NCI-H510A (cell line): ENCODE measurements at regions not wholly inside any gene's neighbourhood (a gene's known extent, or its start where the extent isn't known, plus 50 kb on each side); places are given as distances from the start of the nearest gene placed in this dataset.

Source experiments
- DNase-seq: peaks from one replicate; lab custom pipeline; 2025; lab: John Stamatoyannopoulos, UW

GRCh38 chr12:91793676-91794075 lies 352.0 kb downstream of the BTG1 start:
- no peak for DNase-seq

- DNase-seq, result no peak
Measured at GRCh38 chr12:91792597-91792996, 353.0 kb downstream of the BTG1 start.

DNA sequence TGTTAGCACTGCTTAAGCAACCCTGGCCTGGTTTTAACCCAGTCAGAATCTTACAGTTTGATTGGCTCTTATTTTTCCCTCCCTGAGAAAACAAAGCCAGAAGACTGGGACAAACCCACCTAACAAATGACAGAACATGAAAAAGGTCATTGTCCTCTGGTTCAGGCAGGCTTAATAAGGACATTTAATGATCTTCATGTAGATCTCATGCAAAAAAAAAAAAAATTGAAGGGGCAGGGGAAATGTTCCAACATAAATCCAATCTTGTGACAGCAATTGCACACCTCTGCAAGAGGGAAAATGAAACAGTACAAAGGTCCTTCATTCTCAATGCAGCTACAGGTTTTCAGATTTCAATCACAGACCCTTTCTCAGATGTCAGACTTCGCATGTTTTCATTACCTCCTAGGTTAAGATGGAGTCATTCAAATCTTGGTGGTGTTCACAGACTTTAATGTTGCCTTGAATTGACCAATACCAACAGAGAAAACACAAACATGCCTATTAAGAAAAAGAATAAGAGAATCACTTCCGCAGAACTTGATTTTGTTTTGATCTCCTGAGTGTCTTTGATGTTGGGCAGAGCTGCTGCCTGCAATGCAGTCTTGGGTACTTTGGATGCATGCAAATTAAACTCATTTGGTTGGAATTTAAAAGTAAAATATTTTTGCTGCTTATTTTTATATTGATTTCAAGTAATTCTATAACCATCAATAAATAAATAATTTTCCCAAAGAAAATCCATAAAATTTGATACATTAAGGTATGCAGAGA lies 359.0 kb downstream of the BTG1 start:
- no peak for DNase-seq

- DNase-seq, result no peak
Measured at GRCh38 chr12:91785655-91786498, 359.8 kb downstream of the BTG1 start.

DNA sequence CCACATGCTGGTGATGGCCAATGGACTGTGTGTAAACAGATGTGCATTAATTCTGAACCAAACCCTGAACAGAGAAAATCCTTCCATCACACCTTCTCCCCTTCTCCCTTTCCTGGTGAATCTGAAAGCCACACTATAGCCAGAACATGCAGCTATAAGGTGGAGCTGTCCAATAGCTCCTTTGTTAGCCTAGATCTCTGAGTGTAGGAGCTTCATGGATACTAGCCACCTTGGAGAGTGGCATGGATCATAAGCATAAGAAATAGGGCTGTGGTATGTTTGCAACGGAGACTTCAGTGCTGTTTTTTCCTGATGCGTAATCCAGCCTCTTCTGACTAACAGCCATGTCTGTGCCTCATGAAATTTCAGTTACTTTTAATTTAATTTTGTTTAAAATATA lies 364.5 kb downstream of the BTG1 start:
- no peak for DNase-seq

DNA sequence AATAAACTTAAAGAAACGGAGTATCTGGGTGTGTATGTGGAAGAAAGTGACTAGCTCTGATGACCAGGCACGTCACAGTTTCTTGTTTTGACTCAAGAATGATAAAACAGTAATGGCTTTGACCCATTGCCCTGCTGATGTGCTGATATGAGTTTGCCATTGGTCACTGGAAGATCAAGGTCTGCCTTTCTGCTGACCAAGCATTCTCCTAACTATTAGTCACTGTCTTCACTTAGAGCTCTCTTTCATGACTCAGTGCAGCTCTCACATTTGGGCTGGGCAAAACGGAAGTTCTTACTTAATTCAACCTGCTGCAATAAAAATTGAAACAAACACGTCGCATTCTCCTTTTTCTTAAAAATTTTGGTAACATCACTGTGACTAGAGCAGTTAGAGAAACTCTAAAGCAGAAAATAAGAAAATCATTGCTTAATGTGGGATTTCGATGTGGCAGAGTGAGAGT lies 366.7 kb downstream of the BTG1 start:
- DNase-seq, result no peak

- DNase-seq, result no peak
Measured at GRCh38 chr12:91778091-91778832, 367.4 kb downstream of the BTG1 start.

DNA sequence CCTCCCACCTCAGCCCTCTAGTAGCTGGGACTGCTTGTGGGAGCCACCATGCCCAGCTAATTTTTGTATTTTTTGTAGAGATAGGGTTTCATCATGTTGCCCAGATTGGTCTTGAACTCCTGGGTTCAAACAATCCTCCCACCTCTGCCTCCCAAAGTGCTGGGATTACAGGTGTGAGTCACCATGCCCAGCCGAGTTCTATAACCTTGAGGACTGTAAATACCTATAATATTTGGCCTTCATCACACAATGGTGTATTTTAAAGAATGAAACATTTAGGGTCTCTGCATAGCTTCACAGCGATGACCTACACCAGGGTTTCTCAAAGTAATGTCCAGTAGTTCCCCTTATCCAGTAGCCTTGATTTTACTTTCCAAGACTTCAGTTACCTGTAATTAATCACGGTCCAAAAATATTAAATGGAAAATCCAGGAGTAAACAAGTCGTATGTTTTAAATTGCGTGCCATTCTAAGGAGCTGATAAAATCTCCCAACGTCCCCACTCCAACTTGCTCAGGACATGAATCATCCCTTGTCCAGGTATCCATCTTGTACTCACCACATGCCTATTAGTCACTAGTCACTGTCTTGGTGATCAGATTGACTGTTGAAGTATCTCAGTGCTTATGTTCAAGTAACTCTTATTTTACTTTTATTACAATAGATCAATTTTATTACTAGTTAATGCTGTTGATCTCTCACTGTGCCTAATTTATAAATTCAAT lies 368.2 kb downstream of the BTG1 start:
- DNase-seq, result no peak

- no peak for DNase-seq
Measured at GRCh38 chr12:91774434-91774921, 371.2 kb downstream of the BTG1 start.

DNA sequence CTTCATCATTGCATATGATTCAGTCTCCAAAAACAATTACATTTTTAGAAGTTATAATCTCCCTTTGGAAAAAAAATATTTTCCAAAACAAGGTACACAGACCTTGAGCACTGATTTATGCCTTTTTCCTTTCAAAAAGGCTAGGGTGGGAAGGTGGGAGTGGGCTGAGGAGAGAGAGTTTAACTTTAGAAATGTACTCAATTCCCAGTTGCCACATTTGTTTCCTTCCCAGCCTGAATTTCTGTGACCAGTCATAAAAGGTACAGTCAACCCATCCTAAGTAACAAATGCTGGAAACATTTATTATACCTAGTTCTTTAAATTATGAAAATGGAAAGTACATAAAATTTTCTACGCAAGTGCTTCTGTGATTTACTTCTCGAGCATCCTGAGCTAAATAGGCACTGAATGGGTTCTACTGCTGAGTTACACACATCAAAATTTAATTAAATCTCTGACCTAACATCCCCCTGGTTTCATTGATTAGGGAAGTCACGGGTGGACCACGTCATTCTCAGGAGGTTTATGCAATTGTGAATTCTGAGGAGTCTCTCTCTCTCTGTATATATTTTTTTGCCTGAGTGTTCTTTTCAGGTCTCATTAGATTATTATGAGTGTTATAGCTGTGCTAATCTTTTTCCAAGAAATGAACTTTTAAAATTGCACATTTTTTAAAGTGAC lies 371.8 kb downstream of the BTG1 start:
- DNase-seq, result no peak

- no peak for DNase-seq
Measured at GRCh38 chr12:91772411-91772810, 373.2 kb downstream of the BTG1 start.

DNA sequence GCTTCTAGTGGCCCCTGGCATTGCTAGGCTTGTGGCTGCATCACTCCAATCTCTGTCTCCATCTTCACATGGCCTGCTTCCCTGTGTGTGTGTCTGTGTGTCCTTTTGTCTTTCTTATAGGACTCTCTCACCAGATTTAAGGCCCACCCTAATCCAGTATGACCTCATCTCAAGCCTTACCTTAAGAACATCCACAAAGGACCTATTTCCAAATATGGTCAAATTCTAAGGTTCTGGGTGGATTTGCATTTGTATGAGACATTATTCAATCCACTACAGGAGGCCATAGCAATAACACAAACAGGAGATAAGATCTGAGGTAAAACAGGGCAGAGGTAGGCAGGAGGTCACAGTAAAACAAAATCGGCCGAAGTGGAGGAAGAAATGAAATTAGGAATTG lies 375.9 kb downstream of the BTG1 start:
- DNase-seq, result no peak

DNA sequence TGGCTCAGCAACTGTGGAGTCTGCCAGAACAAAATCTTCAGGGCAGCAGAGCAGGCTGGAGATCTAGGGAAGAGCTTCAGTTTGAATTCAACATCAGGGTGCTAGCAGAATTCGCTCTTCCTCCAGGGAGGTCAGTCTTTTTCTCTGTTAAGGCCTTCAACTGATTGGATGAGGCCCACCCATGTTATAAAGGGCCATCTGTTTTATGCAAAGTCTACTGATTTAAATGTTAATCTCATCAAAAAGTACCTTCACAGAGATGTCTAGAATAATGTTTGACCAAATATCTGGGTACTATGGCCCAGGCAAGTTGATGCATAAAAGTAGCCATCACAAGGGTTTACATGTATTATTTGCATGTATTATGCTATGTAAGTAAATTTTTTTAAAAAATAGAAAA lies 378.4 kb downstream of the BTG1 start:
- no peak for DNase-seq

DNA sequence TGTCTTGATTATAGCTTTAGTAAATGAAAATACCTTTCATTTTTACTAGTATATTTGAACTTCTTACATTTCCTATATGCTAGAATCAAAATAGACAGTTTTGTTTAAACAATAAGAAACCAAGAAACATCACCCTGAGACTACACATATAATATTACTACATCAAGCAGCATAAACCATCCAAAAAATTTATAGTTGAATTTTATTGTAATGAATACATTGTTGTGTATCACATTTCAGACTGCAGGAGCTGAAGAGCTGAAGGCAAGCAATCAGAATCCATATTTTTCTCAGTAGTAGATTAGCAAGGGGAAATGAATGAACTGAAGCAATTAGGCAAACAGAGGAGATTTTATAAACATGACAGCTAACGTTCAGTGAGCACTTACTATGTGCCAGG lies 379.2 kb downstream of the BTG1 start:
- DNase-seq, result no peak

GRCh38 chr12:91763654-91764370 lies 381.8 kb downstream of the BTG1 start:
- no peak for DNase-seq

- DNase-seq, result no peak
Measured at GRCh38 chr12:91753649-91754048, 392.0 kb downstream of the BTG1 start.

- DNase-seq, result no peak
Measured at GRCh38 chr12:91746976-91747375, 398.7 kb downstream of the BTG1 start.

- DNase-seq, result no peak
Measured at GRCh38 chr12:91744597-91744996, 401.0 kb downstream of the BTG1 start.

DNA sequence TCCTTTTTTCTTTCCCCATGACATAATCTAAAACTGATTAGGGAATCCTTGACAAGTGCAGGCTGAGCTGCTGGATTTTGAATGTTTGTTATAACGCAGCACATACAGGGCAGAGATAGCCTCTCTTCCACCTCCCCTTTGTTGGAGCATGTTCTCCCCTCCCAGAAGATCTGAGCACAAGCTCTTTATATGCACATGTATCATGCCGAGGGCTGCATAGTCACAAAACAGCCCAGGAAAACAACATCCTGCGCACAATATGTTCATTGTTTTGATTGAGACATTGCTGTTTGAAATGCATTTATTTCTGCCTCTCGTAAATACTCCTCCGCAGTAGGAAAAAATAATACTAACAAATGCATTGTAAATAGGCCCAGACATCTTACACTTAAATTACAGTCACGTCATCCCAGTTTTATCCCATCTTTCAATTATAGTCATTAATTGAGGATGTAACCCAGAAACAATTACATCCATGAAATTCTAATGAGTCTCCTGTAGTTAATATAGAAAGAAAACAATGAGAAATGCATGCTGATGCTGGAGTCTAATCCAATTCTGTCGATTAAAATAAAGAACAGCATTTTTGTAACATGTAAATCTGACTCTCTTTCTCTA lies 401.8 kb downstream of the BTG1 start:
- DNase-seq, result no peak

- no peak for DNase-seq
Measured at GRCh38 chr12:91743280-91743679, 402.4 kb downstream of the BTG1 start.
